IPS DF 4.7 (cell line): ENCODE measurements at regions not wholly inside any gene's neighbourhood (a gene's known extent, or its start where the extent isn't known, plus 50 kb on each side); places are given as distances from the start of the nearest gene placed in this dataset.

Experiments used
- DNase-seq: peaks from one replicate; pipeline ENCODE4 v3.0.0-alpha.2; 2013; ENCODE audit warnings: low spot score; ENCODE audit errors: extremely low read depth

DNA sequence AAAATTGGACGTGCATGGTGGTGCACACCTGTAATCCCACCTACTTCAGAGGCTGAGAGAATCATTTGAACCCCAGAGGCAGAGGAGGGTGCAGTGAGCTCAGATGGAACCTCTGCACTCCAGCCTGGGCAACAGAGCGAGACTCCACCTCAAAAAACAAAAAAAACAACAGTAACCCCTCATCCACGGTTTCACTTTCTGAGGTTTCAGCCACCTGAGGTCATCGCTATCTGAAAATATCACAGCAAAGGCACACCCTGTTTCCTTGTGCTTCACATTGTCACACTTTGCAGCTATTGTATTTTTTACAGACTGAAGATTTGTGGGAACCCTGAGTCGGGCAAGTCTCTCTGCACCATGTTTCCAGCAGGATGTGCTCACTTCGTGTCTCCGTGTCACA, 54.1 kb upstream of the FOXQ1 start:
- no peak for DNase-seq

DNA sequence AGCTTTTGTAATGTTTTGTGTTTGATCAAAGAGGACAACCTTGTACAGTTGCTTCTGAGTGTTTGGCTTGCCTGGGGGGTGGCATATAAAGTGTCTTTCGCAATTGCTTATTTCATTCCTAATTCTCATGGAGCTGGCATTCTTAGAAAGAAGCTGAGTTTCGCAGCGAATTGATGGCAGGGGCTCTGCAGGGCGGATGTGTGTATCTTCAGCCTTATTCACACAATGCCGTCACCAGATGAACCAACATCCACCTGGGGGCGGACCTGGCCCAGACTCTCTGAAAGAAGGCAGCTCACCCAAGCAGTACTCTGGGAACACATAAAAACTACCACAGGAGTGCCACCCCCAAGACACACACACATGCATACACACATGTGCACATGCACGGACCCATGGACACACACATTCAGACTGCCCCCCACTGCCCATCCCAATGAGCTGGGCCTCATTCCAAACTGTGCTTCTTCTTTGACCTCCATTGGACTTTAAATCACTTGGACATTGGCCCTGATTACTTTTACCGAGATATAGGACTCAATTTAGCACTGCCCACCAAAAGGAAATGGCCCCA, 55.4 kb upstream of the FOXQ1 start:
- no peak for DNase-seq

DNA sequence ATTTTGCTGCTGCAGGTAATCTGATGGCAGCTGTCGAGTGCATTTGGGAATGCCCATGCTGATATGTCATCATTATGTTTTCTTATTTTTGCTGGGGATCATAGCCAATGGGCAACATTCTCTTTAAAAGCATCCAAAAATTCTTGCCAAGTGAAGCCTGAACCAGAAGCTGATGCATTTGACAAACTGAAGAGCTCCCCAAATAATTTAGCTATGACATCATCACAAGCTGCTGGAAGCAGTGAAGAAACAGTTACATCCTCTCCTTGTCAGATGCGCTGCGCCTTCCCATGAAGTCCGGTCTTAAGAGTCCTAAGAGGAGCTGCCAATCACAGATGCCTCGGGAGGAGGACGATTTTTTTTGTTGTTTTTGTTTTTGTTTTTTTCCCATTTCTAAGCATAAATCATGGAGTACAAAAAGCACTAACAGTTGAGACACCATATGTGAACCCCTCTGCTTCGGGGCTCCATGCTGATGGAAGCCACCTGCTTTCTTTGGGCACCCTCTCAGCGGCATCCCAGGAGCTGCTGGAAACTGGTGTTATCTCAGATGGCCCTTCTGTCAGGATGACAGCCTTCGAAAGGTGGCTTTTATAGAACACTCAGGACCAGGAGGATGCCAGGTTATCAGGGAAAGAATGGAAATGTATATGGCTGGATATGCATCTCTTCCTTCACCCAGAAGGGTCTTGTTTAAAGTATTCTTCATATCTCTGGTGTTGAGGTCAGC, 56.1 kb upstream of the FOXQ1 start:
- no peak for DNase-seq

DNA sequence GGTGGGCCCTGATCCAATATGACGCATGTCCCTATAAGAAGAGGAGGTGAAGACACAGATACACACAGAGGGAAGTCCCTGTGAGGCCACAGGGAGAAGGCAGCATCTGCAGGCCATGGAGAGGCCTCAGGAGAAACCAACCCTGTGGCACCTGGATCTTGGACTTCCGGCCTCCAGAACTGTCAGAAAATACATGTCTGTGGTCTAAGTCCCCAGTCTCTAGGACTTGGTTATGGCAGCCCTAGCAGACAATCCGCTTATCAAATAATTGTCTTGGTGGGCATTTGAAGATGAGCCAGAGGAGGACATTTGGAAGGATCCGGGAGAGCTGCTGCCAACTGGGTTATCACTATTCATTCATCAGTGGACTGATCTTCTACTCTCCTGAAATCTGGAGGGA, 57.6 kb upstream of the FOXQ1 start:
- no peak for DNase-seq

DNA sequence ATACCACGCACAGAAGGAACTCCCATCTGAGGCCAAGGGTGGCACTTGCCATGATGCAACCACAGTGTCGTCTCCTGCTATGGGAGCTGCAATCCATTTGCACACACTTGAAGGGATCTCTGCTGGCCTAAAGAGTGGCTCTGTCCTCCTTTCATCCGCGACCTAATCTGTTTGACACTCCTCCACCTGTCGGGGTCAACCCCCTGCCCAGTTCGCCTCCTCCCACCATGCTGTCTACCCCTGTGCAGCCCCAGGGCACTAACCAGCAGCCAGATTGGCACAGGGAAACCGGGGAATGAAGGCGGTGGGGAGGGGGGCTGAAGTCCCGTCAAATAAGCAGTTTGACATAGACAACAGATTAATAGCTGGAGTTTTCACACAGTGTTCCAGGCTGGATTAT, 58.1 kb upstream of the FOXQ1 start:
- DNase-seq = no peak

DNA sequence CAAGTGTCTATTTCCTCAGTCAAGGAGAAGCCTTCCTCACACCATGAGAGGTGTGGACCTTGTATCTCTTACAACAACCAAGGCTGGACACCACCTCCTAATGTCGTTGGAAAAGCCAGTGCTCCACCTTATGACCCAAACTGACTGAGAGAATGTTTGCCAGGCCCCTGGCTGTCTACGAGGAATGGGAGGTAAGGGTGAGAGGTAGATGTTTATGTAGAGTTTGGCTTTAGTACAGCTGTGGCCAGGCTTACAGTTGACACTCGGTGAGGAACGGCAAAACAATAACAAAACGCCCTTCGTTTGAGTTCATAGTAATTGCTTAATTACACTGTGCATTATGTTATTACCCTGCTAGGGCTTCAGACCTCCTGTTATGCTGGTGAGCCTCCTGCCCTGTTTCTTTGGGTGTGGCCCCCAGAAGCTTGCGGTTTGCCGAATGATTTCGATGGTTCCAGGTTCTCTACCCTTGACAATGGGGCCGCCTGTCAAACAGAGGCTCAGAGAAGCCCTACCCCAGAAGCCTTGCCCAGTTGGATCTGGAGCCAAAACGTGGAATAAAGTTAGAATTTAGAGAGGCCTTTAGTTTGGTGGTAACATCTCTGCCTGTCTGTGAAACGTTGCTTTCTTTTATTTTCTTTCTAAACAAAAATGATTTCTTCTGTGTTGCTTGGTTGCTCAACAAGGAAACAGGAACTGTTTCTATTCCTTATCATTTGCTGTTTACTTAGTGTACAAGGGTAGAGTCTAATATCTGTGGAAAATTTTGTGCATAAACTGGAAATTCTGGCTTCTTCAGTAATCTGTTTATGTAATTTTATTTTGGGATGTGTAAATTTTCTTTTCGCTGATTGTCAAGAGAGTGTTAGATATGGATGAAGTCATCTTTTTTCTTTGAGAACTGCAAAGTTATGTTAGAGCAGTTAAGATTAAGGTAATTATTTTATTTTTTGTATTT, 60.4 kb upstream of the FOXQ1 start:
- no peak for DNase-seq

DNA sequence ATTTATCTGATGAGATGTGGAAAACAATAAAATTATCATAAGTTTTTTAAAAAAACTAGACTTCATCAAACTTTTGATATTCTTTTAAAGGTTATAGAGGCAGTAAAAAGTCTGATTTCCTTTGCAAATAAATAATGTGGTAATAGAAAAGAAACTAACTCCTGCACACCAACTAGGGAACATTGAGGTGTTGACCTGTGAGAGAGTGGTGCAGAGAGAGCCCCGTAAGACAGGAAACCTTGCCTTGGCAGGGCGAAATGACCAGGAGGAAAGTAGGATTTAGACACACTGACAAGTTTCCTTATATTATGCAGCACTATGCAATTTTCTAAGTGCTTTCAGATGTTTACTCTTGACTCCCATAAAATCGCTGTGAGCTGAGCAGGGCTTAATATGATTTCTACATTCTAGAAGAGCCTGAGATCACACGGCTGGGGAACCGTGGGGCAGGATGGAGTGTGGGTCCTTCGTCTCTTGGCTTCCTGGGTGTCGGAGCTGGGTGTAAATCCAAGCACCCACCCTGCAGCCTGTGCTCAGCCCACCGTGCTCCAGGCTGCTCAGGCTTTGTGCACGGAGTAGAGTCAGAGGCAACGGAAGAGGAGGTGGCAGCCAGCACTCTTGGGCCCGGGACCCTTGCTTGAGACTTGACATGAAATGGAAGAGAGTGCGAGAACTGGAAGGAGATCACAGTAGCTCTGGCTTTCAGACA, 61.3 kb upstream of the FOXQ1 start:
- no peak for DNase-seq

DNA sequence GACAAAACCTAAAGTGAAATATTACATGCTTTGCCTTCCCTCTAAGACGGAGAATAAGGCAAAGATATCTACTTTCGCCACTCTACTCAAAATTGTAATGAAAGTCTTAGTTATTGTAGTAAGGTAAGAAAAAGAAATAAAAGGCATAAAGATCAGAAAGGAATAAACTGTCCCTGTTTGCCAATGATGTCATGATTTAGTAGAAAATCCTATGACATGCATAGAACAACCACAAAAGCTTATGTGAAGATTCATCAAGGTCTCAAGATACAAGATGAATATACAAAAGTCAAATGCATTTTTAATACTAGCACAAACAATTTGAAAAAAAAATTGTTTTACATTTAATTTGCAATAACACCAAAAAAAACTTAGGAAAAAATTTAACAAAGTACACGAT, 64.0 kb upstream of the FOXQ1 start:
- DNase-seq = no peak

DNA sequence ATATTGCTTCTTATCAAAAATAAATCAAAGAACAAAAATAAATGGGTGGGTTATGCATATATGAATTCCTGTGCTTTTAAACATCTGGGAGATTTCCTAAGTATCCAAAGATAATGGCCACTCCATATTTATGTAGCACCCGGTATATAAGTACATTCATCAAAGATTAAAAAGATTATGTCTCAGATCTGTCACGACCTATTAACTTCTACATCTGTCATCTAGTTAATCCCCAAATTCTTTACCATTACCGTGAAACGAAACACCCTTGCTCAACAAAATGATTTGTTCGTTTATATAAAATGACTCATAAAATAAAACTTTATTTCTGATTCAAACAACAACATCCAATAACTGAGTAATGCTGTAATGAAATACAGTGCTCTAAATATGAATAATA, 64.8 kb upstream of the FOXQ1 start:
- no peak for DNase-seq

DNA sequence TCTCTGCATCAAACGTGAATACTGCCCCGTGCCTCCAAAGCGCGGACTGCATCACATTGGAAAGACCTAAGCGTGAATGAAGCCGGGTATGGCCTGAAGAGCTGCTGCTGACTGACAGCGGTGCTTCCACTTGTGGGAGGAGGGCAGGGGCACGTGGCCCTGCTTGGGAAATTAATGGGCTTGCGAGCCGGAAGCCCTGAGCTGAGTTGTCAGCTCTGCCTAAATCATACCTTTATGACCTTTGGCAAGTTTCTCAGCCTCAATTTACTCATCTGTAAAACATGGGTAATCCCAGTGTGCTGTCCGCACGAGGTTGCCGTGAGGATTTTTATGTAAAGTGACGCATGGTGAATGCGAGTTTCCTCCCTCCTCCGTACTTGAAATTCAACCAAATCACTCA, 67.0 kb upstream of the FOXQ1 start:
- no peak for DNase-seq

DNA sequence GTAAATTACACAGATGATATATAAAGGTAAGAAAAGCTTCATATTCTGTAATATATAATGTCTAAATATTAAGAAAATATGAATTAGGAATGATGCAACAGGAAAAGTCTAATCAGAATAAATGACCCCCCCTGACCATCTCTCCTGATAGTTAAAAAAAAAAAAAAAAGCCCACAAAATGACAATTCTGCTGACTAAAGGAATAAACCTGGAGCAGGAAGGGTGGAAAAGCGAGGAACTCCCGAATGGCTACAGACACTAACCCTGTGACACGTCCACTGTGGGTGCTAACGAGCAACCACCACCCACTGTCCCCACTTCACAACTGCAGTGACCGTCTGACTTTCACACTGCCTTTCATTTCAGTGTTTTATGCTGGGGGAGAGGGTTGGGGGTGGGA, 67.6 kb upstream of the FOXQ1 start:
- no peak for DNase-seq

DNA sequence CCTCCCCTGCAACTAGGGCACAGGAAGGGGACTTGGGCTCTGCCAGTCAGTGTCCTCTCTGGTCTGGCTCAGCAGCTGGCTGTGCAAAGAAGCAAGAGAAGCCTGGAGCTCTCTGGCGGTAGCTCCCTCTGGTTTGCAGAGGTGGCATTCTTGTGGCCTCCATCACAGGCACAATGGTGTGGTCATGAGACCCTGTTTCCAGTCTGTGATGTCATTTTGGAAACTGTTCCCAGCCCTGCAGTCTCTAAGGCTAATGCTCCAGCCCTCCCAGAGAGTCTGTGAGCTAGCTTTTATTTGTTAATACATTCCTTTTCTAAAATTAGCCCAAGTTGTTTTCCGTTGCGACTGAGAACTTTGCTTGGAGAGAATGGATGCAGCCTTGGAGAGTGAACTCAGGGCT, 69.5 kb upstream of the FOXQ1 start:
- DNase-seq = no peak

DNA sequence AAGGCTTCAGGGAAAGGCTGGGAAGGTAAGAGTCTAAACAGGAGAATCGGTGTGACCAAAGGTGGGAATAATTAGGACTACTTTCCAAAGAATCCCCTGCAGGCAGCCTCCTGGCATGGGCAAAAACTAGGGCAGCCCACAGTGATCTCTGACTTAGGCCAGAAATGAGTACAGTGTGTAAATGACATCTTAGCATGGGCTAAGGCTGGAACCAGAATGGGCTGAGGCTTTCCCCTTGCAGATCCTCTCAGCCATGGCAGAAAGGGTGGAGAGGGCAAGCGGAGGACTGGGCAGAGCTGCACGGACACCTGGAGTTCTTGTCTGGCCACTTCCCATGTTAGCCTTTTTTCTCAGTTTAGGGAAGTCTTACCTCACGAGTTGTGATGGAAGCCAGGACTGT, 69.9 kb upstream of the FOXQ1 start:
- no peak for DNase-seq

DNA sequence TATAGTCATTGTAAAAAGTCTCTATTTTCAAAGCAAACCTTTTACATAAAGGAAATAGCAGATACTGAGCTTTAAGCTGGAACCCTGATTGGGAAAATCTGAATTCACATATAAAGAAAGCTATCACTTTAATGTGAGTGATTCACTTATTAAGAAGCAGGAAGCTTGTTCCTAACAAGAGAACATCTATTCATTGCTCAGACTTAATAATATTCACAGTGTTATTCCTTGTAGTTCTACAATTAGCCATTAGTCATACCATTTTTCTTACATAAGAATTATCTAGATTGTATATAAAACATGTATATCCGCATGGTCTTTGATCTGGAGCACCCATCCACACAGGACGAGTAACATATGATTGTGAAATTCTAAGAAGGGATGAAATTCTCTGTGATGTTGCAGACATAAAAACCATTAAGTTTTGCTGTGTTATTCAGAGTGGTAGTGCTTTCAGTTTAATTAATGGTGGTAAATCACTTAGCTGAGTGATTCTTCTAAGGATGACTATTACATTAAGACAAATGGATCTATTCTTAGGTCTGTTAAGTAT, 71.1 kb upstream of the FOXQ1 start:
- DNase-seq = no peak

DNA sequence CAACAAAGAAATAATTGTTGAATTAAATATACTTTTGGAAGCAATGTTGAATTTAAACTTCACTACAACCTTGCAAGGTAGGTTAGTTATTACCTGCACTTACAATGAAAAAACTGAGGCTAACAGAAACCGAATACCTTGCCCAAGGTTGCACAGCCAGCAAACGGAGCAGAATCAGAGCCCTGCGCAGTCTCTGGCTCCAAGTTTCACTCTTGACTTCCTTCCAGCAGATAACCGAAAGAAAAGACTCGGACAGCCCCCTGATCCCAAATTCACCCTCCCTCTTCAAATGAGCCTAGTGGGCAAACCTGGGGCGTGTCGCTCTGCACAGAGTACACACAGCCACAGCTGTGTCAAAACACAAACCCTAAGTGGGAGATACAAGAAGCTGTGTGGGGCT, 72.1 kb upstream of the FOXQ1 start:
- DNase-seq = no peak

DNA sequence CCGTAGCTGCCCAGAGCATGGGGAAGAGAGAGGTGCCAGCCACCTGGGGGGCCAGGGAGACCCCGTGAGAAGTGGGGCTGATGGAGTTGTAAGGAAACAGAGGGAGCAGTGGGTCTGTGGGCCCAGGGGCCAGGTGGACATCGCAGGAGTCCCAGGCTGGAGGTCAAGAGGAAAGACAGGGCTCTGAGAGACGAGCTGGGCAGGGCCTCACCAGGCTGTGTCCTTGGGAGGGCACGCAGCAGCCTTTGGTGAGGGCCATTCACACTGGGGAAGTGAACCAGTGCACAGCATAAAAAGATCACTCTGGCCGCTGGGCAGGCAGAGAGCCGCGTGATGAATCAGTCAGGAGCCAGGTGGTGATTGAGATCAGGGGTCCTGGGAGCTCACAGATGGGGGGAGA, 73.9 kb upstream of the FOXQ1 start:
- no peak for DNase-seq

DNA sequence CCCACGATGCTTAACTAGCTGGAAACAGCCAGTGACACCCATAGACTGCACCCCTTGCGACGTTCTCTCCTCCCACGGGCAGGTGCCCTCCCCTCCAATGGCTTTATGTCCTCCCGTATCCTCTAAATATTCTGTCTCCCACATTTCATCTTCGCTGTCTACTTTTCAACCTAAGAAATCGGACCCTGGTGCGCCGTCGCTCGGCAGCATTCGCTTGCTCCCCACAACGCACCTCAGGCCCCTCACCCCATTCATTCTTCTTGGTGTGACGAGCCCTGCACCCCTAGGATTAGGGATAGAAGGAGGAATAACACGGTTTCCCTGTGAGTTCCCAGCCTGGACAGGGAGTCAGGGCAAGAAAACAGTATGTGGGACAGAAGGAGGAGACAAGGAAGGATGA, 74.3 kb upstream of the FOXQ1 start:
- no peak for DNase-seq

DNA sequence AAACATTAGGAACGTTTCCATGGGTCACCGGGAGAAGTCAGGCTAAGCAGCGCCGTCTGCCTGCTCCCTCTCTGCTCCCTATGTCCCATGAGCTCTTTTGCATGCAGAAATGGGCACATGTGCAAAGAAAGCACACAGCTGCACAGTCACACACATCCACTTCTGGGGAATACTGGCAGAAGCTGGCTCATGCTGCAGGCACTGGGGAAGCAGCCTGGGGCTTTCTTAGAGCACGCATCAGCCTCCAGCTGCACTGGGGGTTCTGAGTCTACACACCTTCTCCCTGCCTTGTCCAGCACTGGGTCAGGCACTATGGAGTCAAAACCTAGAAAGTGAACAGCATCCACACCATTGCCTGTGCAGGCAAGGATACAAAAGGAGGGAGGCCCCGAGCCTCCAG, 76.1 kb upstream of the FOXQ1 start:
- no peak for DNase-seq

DNA sequence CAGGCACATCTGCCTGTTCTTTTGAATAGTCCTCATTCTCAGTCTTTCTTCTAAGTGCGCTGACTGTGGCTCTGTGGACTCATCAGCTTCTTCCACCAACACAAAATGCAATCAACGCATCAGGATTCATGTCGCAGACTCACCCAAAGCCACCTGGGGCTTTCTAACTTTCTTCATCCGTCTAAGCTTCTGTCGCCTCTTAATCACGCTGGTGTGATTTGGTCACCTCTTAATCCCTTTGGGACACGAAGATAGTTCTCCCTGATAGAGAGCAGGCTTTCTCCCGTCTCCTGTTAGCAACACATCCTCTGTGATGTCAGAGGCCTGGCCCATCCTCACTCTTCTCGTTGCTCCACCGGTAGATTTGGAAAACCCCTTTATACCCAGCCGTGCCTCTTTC, 78.0 kb upstream of the FOXQ1 start:
- no peak for DNase-seq

DNA sequence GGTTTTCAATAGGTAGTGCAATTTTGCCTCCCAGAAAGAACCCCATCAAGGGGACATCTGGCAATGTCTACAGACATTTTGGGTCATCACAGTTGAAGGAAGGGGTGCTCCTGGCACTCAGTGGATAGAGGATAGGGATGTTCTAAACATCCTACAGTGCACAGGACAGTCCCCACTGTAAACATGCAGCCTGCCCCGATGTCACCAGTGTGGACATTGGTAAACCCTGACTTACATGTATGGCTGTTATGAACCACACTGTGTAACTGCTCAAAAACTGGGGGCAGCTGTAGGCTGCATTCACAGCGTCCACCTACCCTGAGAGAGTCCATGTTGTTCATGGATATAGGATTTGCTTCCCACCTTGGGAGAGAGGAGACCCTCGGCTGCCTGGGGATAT, 79.3 kb upstream of the FOXQ1 start:
- DNase-seq = no peak

DNA sequence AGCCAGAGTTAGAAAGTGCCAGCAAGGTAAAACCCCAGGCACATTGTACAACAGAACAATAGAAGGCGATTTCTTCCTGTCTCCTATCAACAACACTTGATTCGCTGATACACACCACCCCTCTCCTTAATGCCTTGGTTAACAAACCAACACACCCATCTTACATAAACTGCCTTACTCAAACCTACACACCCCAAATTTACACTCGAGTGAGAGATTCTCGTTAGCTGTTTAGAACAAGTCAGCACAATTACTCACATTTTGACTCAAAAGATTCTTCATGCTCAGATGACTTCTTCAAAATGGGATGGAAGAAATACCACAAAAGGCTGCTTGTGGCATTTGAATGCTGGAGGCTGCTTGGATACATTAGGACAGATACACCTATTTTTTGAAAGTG, 80.0 kb upstream of the FOXQ1 start:
- DNase-seq = no peak
